ENCODE measurements at regions not wholly inside any gene's neighbourhood (a gene's known extent, or its start where the extent isn't known, plus 50 kb on each side); places are given as distances from the start of the nearest gene placed in this dataset.

DNA sequence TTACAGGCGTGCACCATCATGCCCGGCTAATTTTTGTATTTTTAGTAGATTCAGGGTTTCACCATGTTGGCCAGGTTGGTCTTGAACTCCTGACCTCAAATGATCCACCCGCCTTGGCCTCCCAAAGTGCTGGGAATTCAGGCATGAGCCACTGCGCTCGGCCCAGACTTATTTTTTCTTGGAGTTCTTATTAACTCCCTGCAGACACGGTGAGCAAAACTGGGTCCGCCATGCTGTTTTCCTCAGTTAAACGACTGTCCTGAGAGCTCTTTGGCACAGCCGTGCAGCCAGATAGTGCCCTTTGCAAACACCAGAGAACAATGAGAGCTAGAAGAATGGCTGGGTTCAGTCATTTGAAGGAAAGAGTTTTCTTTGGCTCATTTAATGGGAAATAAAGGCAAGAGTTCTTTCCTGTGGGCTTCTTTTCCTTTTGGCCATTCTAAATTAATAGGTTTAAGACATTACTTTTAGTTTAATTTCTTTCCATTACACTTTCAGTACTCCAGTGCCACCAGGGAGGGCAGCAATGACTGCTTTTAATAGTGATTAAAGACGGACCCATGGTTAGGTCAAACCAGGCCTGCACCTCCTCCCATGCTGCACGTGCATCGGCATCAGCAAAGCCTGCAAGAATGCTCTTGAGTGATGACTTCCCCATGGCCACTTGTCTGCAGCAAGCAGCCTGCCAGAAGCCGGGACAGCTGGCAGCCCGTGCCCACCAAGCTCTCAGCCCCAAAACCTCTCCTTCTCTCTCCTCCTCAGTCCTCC is 60.7 kb downstream of the VCPKMT start:
- H3K36me3 ChIP-seq (ENCODE audit: control insufficient read depth in 1 of 2, insufficient read depth in 2 of 2, low read length in 2 of 2) = no peaks in the 10 kb centered on the region
- no peaks in the 10 kb centered on the region for H3K79me2 ChIP-seq (ENCODE audit: insufficient read depth, low read length)
- peaks cover 5 to 23% of the 10 kb centered on the region in 2 experiments for H3K4me1 ChIP-seq (ENCODE audit: control insufficient read depth in 1 of 2, insufficient read depth in 2 of 2, low read length in 2 of 2)
- ATAC-seq (peak; percentile 52; the same call in 1 of the 2 replicates), DNase-seq (ENCODE audit: low read depth, low spot score) (no peak)
- no peaks in the 10 kb centered on the region for H4K20me1 ChIP-seq (ENCODE audit: insufficient read depth)
- ChIA-PET POLR2A (no interaction called here), RAD21 (ENCODE audit: low non-redundant PET in 1 of 2, low total read pairs in 2 of 2, uncharacterized antibody in 2 of 2, unreplicated experiment in 2 of 2) (no interaction called here), CTCF (no interaction called here)
- H3K9me3 ChIP-seq (ENCODE audit: control insufficient read depth in 1 of 2, insufficient read depth in 1 of 2, low read depth in 1 of 2, low read length in 2 of 2) = no peaks in the 10 kb centered on the region
- no peaks in the 10 kb centered on the region for H3K9me2 ChIP-seq (ENCODE audit: insufficient read depth)
- H3K27me3 ChIP-seq (ENCODE audit: insufficient read depth, low read length) = no peaks in the 10 kb centered on the region
- H3K4me3 ChIP-seq (replicated peaks in 1 of 2; ENCODE audit: low read depth in 1 of 2, low read length in 2 of 2) = no peak overlapping the region
- no peak overlapping the region for H3K4me2 ChIP-seq (ENCODE audit: low read length)
- BruUV-seq (replicated peaks) = no TSS peak
- no peak overlapping the region for H3K9ac ChIP-seq (ENCODE audit: low read length)
- TF ChIP-seq, protein P1, sequence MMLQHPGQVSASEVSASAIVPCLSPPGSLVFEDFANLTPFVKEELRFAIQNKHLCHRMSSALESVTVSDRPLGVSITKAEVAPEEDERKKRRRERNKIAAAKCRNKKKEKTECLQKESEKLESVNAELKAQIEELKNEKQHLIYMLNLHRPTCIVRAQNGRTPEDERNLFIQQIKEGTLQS (IDR thresholded peaks at IDR 0.05) = no peak
- TF ChIP-seq, protein P2, sequence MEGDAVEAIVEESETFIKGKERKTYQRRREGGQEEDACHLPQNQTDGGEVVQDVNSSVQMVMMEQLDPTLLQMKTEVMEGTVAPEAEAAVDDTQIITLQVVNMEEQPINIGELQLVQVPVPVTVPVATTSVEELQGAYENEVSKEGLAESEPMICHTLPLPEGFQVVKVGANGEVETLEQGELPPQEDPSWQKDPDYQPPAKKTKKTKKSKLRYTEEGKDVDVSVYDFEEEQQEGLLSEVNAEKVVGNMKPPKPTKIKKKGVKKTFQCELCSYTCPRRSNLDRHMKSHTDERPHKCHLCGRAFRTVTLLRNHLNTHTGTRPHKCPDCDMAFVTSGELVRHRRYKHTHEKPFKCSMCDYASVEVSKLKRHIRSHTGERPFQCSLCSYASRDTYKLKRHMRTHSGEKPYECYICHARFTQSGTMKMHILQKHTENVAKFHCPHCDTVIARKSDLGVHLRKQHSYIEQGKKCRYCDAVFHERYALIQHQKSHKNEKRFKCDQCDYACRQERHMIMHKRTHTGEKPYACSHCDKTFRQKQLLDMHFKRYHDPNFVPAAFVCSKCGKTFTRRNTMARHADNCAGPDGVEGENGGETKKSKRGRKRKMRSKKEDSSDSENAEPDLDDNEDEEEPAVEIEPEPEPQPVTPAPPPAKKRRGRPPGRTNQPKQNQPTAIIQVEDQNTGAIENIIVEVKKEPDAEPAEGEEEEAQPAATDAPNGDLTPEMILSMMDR (IDR thresholded peaks at IDR 0.05 in 2 of 3, conservative IDR thresholded peaks at IDR 0.05 in 1 of 3; ENCODE audit: borderline replicate concordance in 1 of 3, insufficient read depth in 1 of 3, low read depth in 2 of 3, low read length in 2 of 3) = peak in 2 of 3 experiments; percentile 23 to 24; a peak in 3 of 6 replicates
- intact Hi-C loops (cut with micrococcal nuclease) = no loop called here
- no peak overlapping the region for H3K27ac ChIP-seq (ENCODE audit: low read depth, low read length)
- no peak overlapping the region for H2AFZ ChIP-seq (ENCODE audit: low read depth, low read length, poor library complexity, severe bottlenecking)

DNA sequence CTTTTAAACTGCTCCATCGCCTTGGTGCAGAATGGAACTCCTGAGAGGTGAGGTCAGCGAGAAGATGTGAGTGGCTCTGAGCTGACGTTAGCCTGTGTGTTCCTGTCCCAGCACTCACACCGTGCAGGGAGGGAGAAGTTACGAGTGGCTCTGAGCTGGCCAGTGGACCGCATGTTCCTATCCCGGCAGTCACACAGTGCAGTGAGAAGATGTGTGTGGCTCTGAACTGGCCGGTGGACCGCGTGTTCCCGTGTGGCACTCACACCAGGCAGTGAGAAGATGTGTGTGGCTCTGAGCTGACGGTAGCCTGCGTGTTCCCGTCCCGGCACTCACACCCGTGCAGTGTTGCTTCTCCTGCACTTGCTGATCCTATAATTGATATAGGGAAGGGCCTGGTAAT is 59.9 kb downstream of the VCPKMT start:
- DNase-seq (ENCODE audit: low read depth, low spot score) = no peak
- Histone ChIP-seq H3K4me1 (ENCODE audit: control insufficient read depth in 1 of 2, insufficient read depth in 2 of 2, low read length in 2 of 2) (peaks cover 12 to 24% of the 10 kb centered on the region in 2 experiments), H3K79me2 (ENCODE audit: insufficient read depth, low read length) (no peaks in the 10 kb centered on the region), H3K27ac (ENCODE audit: low read depth, low read length) (no peak overlapping the region), H3K9me2 (ENCODE audit: insufficient read depth) (no peaks in the 10 kb centered on the region), H3K4me2 (ENCODE audit: low read length) (no peak overlapping the region), H2AFZ (ENCODE audit: low read depth, low read length, poor library complexity, severe bottlenecking) (no peak overlapping the region), H3K9ac (ENCODE audit: low read length) (no peak overlapping the region), H3K9me3 (ENCODE audit: control insufficient read depth in 1 of 2, insufficient read depth in 1 of 2, low read depth in 1 of 2, low read length in 2 of 2) (no peaks in the 10 kb centered on the region), H3K36me3 (ENCODE audit: control insufficient read depth in 1 of 2, insufficient read depth in 2 of 2, low read length in 2 of 2) (no peaks in the 10 kb centered on the region), H3K27me3 (ENCODE audit: insufficient read depth, low read length) (no peaks in the 10 kb centered on the region), H4K20me1 (ENCODE audit: insufficient read depth) (no peaks in the 10 kb centered on the region), H3K4me3 (replicated peaks in 1 of 2; ENCODE audit: low read depth in 1 of 2, low read length in 2 of 2) (no peak overlapping the region)
- TF ChIP-seq, protein P3, sequence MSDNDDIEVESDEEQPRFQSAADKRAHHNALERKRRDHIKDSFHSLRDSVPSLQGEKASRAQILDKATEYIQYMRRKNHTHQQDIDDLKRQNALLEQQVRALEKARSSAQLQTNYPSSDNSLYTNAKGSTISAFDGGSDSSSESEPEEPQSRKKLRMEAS (IDR thresholded peaks at IDR 0.05) = no peak
- TF ChIP-seq YY1 (IDR thresholded peaks at IDR 0.05; ENCODE audit: extremely low read depth, insufficient replicate concordance, low read depth, low read length) (no peak), EZH2 (IDR thresholded peaks at IDR 0.05) (no peak), ZNF274 (IDR thresholded peaks at IDR 0.05; ENCODE audit: low read depth, low read length) (no peak), RAD21 (IDR thresholded peaks at IDR 0.05; ENCODE audit: low read depth) (no peak)
- TF ChIP-seq, protein P4, sequence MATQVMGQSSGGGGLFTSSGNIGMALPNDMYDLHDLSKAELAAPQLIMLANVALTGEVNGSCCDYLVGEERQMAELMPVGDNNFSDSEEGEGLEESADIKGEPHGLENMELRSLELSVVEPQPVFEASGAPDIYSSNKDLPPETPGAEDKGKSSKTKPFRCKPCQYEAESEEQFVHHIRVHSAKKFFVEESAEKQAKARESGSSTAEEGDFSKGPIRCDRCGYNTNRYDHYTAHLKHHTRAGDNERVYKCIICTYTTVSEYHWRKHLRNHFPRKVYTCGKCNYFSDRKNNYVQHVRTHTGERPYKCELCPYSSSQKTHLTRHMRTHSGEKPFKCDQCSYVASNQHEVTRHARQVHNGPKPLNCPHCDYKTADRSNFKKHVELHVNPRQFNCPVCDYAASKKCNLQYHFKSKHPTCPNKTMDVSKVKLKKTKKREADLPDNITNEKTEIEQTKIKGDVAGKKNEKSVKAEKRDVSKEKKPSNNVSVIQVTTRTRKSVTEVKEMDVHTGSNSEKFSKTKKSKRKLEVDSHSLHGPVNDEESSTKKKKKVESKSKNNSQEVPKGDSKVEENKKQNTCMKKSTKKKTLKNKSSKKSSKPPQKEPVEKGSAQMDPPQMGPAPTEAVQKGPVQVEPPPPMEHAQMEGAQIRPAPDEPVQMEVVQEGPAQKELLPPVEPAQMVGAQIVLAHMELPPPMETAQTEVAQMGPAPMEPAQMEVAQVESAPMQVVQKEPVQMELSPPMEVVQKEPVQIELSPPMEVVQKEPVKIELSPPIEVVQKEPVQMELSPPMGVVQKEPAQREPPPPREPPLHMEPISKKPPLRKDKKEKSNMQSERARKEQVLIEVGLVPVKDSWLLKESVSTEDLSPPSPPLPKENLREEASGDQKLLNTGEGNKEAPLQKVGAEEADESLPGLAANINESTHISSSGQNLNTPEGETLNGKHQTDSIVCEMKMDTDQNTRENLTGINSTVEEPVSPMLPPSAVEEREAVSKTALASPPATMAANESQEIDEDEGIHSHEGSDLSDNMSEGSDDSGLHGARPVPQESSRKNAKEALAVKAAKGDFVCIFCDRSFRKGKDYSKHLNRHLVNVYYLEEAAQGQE (IDR thresholded peaks at IDR 0.05; ENCODE audit: low read depth) = no peak
- TF ChIP-seq, protein P1 (IDR thresholded peaks at IDR 0.05) = no peak
- ChIA-PET CTCF (no interaction called here), POLR2A (no interaction called here), RAD21 (ENCODE audit: low non-redundant PET in 1 of 2, low total read pairs in 2 of 2, uncharacterized antibody in 2 of 2, unreplicated experiment in 2 of 2) (no interaction called here)
- no peak for ATAC-seq
- BruUV-seq (replicated peaks) = no TSS peak
- intact Hi-C loops (cut with micrococcal nuclease) = no loop called here
